Left cardiac atrium (tissue), 4 donors: ENCODE measurements at regions not wholly inside any gene's neighbourhood (a gene's known extent, or its start where the extent isn't known, plus 50 kb on each side); places are given as distances from the start of the nearest gene placed in this dataset.

Experiments
- ATAC-seq, 2 donors: fragments of 200-7000 bp; cut with Tn5 transposase; one replicate each; pipeline ENCODE4 v1.9.1; 2020; ENCODE audit warnings: mild to moderate bottlenecking in 2 of 2, moderate library complexity in 2 of 2
- DNase-seq: peaks from one replicate; pipeline ENCODE4 v3.0.0-alpha.2; 2020
- intact Hi-C, 2 donors: fragments of 100-400 bp; cut with DNase I; formaldehyde crosslinking; loops; one replicate each; pipeline versions ENCODE4 v1.14.1 to v1.15.1; 2022 to 2023
- donor health status: DM: no; HTN: yes; CAD: no.
- donor health status: DM: no; HTN: yes; CAD: no; lungs with severe emphysema.
- donor health status: DM: yes; HTN: yes; CAD: no.
- donor health status: Dilated cardiomyopathy.

DNA sequence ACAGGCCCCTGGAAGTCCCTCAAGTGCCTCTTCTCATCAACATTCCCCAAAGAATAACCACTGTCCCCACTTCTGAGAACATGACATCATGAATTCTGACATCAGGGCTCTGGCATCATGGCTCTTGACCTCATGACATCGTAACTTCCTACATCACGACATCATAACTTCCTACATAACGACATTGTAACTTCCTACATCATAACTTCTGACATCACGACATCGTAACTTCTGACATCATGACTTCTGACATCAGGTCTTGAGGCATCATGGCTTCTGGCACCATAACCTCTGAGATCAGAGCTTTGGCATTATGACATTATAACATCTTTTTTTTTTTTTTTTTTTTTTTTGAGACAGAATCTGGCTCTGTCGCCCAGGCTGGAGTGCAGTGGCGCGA lies 66.7 kb upstream of the FAM20C start:
- ATAC-seq (no peak), DNase-seq (no peak)
- intact Hi-C loops = no loop called here

DNA sequence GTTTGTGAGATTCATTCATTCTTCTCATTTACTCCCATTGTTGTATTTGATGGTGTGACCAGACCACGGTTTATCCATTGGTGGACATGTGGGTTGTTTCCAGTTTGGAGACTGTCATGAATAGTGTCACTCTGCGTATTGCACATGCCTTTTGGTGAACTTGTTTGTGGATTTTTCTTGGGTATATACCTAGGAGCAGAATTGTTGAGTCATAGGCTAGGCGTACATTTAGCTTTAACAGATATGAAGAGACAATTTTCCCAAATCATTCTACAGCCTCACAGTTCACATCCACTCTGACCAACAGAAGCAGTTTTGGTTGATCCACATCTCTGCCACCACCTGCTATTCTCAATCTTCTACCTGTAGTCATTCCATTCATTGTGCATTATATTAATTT lies 66.0 kb upstream of the FAM20C start:
- ATAC-seq (no peak), DNase-seq (no peak)
- intact Hi-C loops = no loop called here

GRCh38 chr7:127064-127598 lies 65.2 kb upstream of the FAM20C start:
- DNase-seq (no peak), ATAC-seq (no peak)
- intact Hi-C loops = no loop called here

DNA sequence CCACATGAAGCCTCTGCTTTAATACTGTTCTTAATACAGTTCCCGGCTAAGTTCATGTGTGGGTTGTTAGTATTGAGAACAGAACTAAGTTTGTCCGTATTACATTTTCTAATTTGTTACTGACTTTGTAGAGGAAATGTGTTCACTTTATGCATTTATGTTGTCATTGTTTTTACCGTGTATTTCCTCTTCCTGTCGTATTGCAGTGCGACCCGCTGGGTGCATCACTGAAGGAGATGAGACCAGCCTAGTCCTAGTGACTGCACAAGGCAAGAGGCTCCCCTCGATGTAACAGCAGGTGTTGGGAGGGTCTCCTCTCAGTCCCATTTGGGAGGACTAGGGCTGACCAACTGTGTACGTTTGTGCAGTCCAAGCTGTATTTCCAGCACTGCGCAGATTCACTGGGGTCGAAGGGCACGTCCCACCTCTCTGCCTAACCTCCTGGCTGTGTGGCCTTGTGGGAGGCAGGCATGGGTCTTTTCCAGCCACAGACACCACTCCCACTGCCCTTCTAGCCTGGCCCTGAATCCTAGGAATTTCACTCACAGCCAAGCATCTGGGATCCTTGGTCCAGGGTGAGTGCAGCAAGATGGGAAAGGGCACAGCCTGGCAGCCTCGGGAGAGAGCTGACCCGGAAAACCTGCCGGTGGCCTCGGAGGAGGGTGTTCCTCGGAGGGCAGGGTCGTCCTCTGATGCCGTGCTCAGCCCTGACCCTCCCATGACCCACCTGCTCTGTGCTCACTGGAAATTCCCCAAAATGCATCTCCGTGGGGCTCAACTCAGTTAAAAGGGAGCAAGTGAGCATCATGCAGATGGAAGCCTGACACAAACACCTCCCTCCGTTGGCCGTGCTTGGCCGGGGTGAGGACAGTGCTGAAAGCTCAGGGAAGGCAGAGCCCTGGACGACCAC lies 63.9 kb upstream of the FAM20C start:
- DNase-seq (no peak), ATAC-seq (no peak)
- intact Hi-C loops = no loop called here

- DNase-seq = no peak
- ATAC-seq = peak; percentile 18 to 79
- intact Hi-C loops = no loop called here
Measured at GRCh38 chr7:129366-130221, 62.8 kb upstream of the FAM20C start.

DNA sequence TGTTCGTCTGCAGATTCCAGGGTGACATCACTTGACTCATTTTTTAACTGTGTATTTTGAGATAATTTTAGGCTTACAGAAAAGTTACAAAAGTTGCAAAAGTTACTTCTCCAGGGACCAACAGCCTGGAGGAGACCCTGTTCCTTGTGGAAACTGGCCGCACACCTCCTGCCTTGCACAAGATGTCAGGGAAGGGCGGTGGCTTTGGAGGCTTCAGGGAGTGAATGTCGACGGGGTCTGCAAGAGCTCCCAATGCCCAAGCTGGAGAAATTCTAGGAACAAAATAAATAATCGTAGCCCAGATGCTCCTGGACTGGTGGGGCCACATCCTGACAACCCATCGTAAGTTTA lies 62.2 kb upstream of the FAM20C start:
- intact Hi-C loops = no loop called here
- ATAC-seq (peak; percentile 7 to 47), DNase-seq (no peak)

- DNase-seq (no peak), ATAC-seq (peak in 1 of 2 donors; percentile 40)
- intact Hi-C loops = no loop called here
Measured at GRCh38 chr7:130875-131780, 61.2 kb upstream of the FAM20C start.

- intact Hi-C loops = no loop called here
- peak; percentile 44 to 77 for ATAC-seq
- peak; percentile 70 for DNase-seq
Measured at GRCh38 chr7:131781-132482, 60.4 kb upstream of the FAM20C start.

- intact Hi-C loops = no loop called here
- no peak for ATAC-seq
- no peak for DNase-seq
Measured at GRCh38 chr7:132899-133298, 59.5 kb upstream of the FAM20C start.

DNA sequence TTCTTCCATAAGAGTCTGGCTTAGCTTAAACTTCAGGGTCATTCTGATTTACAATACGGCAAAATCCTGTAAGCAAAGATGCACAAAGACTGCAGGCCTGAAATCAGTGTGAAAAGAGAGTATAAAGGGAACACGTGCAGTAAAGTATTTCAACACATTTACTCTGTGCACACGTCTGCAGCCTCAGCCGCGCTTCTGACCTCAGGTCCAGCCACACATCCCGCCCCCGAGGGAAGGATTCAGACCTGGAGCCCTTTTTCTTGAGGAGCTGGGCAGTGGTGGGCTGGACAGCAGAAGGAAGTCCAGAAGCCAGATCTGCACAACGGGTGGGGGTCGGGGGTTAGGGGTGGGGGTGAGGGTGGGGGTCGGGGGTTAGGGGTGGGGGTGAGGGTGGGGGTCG lies 58.9 kb upstream of the FAM20C start:
- DNase-seq = no peak
- intact Hi-C loops = no loop called here

DNA sequence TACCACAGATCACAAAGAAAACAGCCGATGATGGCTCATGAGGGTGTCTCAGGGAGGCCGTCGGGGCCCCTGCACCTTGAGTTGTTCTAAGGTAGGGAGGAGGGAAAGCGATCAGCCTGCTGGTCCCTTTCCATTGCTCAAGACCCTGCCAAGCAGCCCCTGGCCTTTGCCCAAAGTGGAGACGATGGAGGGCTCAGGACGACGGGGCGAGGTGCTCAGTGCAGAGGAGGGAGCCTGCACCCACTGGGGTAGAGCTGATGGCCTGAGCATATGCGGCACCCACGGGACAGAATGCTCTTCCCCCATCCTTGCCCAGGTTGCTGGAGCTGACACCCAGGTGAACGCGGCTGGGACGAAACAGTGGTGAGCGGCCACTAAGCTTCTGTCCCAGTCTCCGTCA lies 58.3 kb upstream of the FAM20C start:
- intact Hi-C loops = no loop called here
- no peak for ATAC-seq
- no peak for DNase-seq

More for the DNA sequence above, 58.9 kb upstream of the FAM20C start:
- no peak for ATAC-seq

GRCh38 chr7:134561-135256 lies 57.7 kb upstream of the FAM20C start:
- intact Hi-C loops = no loop called here
- ATAC-seq = no peak

DNA sequence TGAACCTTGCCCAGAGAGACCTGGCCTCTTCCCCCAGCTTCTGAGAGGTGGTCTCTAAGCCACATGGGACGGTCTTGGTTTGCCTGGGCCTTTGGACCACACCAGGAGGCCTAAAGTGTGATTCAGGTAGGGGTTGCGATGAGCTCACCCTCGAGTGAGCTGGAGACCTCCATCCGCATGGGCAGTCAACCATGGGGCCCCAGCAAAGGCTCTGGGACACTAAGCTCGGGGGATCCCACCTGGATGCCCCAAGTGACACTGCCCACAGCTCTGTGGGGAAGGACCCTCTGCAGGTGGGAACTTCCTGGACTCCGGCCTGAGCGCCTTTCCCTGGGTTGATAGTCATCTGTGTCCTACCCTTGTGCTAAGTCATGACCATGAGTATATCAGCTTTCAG lies 57.1 kb upstream of the FAM20C start:
- intact Hi-C loops = no loop called here
- ATAC-seq = no peak
- no peak for DNase-seq

More at GRCh38 chr7:134561-135256, 57.7 kb upstream of the FAM20C start:
- DNase-seq = no peak

DNA sequence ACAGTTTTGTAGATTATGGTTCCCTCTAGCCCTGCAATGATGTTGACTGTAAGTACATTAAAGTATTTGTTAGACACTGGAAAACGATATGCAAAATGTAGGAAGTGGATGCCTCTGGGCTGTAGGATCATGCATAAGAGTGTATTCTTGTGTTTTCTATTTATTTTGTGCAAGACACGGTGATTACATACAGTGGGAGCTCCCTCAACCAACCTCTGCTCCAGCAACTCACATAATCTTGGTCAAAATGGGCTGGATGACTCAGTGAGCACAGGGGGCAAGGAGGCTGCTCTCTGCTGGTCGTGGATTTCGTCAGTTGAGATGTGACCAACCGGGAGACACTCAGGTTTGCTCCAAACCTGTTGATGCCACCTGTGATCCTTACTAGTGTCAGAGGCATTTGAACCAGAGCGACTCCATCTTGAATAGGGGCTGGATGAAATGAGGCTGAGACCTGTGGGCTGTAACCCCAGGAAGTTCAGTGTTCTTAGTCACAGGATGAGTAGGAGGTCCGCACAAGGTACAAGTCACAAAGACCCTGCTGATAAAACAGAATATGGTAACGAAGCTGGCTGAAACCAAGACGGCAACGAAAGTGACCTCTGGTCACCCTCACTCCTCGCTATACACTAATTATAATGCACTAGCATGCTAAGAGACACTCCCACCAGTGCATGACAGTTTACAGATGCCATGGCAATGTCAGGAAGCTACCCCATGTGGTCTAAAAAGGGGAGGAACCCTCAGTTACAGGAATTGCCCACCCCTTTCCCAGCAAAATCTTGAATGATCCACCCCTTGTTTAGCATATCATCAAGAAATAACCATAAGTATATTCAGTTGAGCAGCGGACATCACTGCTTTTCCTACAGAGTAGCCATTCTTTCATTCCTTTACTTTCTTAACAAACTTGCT lies 56.4 kb upstream of the FAM20C start:
- intact Hi-C loops = no loop called here
- ATAC-seq = no peak
- no peak for DNase-seq

GRCh38 chr7:137094-137891 lies 55.1 kb upstream of the FAM20C start:
- no peak for DNase-seq
- intact Hi-C loops = no loop called here
- peak in 1 of 2 donors; percentile 57 for ATAC-seq

GRCh38 chr7:139131-139530 lies 53.2 kb upstream of the FAM20C start:
- DNase-seq (no peak), ATAC-seq (no peak)
- intact Hi-C loops = no loop called here
